GM13976 (cell line): ENCODE measurements at regions not wholly inside any gene's neighbourhood (a gene's known extent, or its start where the extent isn't known, plus 50 kb on each side); places are given as distances from the start of the nearest gene placed in this dataset.

Source experiments
- DNase-seq: peaks from one replicate; pipeline ENCODE4 v3.0.0; 2012; ENCODE audit warnings: low spot score
- in situ Hi-C: fragments of 300-500 bp; cut with MboI; formaldehyde crosslinking; loops from one replicate; pipeline ENCODE4 v1.12.0; 2022; ENCODE audit warnings: low sequenced_read_pairs, mixed read lengths, inconsistent platforms; ENCODE audit not compliant: unreplicated experiment
- TF ChIP-seq, protein P1 (sequence below): IDR thresholded peaks from 2 replicates; pipeline ENCODE4 v1.5.1; 2012; ENCODE audit warnings: borderline replicate concordance, mild to moderate bottlenecking; ENCODE audit not compliant: insufficient read depth; ENCODE audit errors: extremely low read depth, missing control alignments, control extremely low read depth

DNA sequence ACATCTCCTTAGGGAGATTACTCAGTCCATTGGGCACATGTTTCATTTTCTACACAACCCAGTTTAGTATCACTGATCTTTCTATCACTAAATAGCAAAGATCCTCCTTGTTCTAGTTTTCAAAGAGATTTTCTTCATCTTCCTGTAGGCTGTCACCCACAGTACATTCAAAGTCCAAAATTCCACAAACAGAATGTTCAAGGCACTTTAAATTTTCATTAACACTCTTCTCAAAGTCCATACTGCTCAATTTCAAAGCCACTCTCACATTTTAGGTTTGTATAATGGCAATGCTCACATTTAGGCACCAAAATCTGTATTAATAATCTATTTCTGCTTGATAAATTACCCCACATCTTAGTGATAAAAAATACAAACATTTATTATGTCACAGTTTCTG is 152.8 kb downstream of the FSIP2 start:
- TF ChIP-seq, protein P1, sequence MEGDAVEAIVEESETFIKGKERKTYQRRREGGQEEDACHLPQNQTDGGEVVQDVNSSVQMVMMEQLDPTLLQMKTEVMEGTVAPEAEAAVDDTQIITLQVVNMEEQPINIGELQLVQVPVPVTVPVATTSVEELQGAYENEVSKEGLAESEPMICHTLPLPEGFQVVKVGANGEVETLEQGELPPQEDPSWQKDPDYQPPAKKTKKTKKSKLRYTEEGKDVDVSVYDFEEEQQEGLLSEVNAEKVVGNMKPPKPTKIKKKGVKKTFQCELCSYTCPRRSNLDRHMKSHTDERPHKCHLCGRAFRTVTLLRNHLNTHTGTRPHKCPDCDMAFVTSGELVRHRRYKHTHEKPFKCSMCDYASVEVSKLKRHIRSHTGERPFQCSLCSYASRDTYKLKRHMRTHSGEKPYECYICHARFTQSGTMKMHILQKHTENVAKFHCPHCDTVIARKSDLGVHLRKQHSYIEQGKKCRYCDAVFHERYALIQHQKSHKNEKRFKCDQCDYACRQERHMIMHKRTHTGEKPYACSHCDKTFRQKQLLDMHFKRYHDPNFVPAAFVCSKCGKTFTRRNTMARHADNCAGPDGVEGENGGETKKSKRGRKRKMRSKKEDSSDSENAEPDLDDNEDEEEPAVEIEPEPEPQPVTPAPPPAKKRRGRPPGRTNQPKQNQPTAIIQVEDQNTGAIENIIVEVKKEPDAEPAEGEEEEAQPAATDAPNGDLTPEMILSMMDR, result no peak
- in situ Hi-C loops, result no loop called here
- no peak for DNase-seq

DNA sequence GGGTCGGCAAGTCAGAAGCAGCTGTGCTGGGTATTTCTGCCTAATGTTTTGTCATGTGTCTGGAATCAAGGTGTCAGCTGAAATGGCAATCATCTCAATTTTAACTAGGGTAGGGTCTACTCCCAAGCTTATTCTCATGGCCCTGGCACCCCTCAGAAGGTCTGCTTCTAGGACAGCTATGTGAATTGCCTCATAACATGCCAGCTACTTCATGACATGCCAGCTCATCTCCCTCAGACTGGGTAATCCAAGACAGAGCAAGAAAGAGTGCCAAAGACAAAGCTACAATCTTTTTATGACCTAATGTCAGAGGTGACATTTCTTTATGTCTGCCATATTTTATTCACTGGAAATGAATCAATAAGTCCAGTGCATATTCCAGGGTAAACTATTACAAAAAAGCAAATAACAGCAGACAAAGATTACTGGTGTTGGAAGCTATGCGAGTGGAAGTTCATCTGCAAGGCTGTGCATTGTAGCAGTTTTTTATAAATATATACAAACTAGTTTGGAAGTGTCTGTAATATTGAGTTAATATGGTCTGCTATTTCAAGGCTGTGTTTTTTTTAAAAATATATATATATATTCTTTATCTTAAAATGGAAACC is 153.3 kb downstream of the FSIP2 start:
- in situ Hi-C loops, result no loop called here
- no peak for DNase-seq
- TF ChIP-seq, protein P1, result no peak

DNA sequence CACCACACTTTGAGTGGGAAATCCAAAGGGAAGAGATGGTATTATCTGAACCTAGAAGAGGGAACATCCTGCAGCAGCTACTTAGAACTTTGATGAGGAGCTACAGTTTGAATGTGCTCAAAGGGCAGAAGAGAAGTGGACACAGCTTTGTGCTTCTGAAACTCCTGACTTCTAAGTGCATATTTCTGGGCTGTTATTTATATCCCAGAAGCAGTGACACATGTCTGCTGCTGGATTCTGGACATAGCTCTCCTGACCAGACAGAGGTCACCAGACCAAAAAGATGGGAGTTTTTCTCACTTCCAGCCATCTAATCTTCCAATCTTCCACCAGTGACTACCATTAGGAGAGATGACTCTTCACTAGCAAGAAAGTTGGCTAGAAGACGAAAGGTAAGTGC is 153.9 kb downstream of the FSIP2 start:
- TF ChIP-seq, protein P1, result no peak
- in situ Hi-C loops, result no loop called here
- DNase-seq, result no peak

DNA sequence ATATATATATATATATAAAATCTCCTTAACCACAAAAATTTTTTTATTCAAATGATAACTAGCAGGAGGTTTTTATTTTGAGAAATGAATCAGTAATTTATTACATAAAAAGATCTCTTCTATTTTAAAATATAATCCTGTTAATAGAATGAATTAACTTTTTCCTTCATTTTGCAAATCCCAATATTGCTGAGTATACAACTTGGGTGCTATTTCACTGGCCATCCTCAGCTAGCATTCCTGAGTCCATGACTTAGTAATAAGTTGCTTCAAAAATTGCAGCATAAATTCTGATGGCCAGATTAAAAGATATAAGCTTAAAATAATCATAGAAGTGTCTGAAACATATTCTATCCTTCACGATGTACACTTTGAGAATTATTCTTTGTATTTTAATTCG is 155.6 kb downstream of the FSIP2 start:
- in situ Hi-C loops, result no loop called here
- DNase-seq, result no peak
- TF ChIP-seq, protein P1, result no peak

DNA sequence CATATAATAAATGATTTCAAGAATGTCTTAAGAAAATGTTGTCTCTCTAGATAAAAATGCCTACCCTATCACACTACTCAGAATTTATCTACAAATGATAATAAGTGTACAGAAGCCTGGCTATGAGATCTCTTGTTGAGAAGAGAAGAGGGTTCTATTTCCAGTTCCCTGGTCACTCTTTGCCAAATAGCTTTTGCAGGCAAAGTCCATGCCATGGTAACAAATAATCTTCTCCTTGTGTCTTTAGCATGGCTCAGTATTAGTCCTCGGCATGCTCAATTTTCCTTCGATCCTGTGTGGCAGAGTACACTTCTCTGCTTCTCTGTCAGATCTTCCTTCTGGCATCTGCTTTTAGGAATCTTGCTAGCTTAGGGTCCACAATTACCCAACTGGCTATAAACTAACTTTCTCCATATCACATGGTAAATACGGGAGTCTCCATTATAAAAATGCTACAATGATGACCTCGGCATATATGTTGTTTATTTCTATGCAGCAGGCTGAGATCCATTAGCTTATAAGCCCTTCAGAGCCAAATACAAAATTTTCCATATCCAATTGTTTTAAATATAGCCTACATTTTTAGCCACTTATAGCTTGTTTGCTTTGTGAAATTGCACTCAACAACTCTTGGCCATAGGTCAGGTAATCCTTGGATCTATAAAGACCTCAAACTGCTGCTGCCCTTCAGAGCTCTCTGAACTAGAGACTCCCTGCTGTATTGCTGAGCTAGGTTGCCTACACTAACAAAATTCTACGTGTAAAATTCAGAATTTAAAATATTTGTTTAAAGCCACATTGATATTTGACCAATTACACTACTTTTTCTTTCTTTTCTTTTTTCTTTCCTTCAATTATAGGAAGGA is 157.5 kb downstream of the FSIP2 start:
- DNase-seq, result no peak
- TF ChIP-seq, protein P1, result no peak
- in situ Hi-C loops, result no loop called here

DNA sequence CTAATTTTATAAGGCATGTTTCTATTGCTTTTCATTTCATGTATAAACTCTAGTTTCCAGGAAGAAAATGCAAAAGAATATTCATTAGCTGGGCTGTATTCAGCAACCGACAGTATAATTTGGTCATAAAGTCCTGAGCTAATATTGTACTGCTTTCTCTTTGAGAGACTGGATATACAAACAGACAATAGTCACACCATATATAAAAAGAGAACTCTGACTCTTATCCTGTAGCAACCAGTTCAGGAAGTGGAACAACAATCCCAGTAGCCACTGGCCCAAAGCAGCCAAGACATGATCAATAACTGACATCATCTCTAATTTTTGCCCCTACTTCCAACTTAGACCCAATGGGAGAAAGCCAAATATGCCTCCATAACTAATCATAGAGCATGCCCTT is 160.8 kb downstream of the FSIP2 start:
- TF ChIP-seq, protein P1, result no peak
- in situ Hi-C loops, result no loop called here
- no peak for DNase-seq
